ENCODE measurements at regions not wholly inside any gene's neighbourhood (a gene's known extent, or its start where the extent isn't known, plus 50 kb on each side); places are given as distances from the start of the nearest gene placed in this dataset.

GRCh38 chr18:70455731-70456130 lies 166.9 kb downstream of the SOCS6 start:
- no peak for TF ChIP-seq CTCF (IDR thresholded peaks at IDR 0.05)
- no peak for TF ChIP-seq ATF2 (CRISPR knock-in tag; IDR thresholded peaks at IDR 0.05; ENCODE audit: borderline replicate concordance, low read depth)
- TF ChIP-seq MYBL2 (CRISPR knock-in tag; IDR thresholded peaks at IDR 0.05) = no peak
- TF ChIP-seq HMGA2 (CRISPR knock-in tag; IDR thresholded peaks at IDR 0.05) = no peak
- TF ChIP-seq JUN (CRISPR knock-in tag; IDR thresholded peaks at IDR 0.05) = no peak
- no peak for TF ChIP-seq FOXP4 (CRISPR knock-in tag; IDR thresholded peaks at IDR 0.05)
- TF ChIP-seq MAX (CRISPR knock-in tag; IDR thresholded peaks at IDR 0.05) = no peak
- no peak for TF ChIP-seq SMAD3 (CRISPR knock-in tag; IDR thresholded peaks at IDR 0.05; ENCODE audit: borderline replicate concordance)
